Suprapubic skin (tissue), 4 donors: ENCODE measurements at regions not wholly inside any gene's neighbourhood (a gene's known extent, or its start where the extent isn't known, plus 50 kb on each side); places are given as distances from the start of the nearest gene placed in this dataset.
"Not testable (repeated sequence)": the region's sequence is repeated elsewhere in the genome, so short reads cannot be mapped to it uniquely, and the experiment has no call there.

Experiments
- DNase-seq, 2 donors: peaks; one replicate each; pipeline ENCODE4 v3.0.0-alpha.2; 2019; ENCODE audit warnings: low spot score in 2 of 2
- H3K27ac ChIP-seq: fragments of 200-600 bp; sonication (generic); one replicate; pipeline ENCODE4 v1.5.1; 2019
- H3K27me3 ChIP-seq: fragments of 200-600 bp; sonication (generic); one replicate; pipeline ENCODE4 v1.5.1; 2019
- H3K36me3 ChIP-seq: fragments of 200-600 bp; sonication (generic); one replicate; pipeline ENCODE4 v1.5.1; 2019
- H3K4me1 ChIP-seq: fragments of 200-600 bp; sonication (generic); one replicate; pipeline ENCODE4 v1.5.1; 2019
- H3K4me3 ChIP-seq: fragments of 200-600 bp; sonication (generic); one replicate; pipeline ENCODE4 v1.5.1; 2019; ENCODE audit warnings: mild to moderate bottlenecking
- H3K9me3 ChIP-seq: fragments of 200-600 bp; sonication (generic); one replicate; pipeline ENCODE4 v1.5.1; 2019
- EP300 ChIP-seq: sonication (generic); formaldehyde crosslinking; IDR thresholded peaks from one replicate; pipeline ENCODE4 v1.6.1; 2017; ENCODE audit warnings: antibody characterized with exemption
- POLR2A ChIP-seq, 2 donors: fragments of 450-650 bp; IDR thresholded peaks; one replicate each; pipeline ENCODE4 v1.6.1; 2017; ENCODE audit warnings: antibody characterized with exemption in 2 of 2, mild to moderate bottlenecking in 2 of 2, moderate library complexity in 2 of 2
- POLR2AphosphoS5 ChIP-seq, 3 donors: sonication (generic); formaldehyde crosslinking; IDR thresholded peaks; one replicate each; pipeline ENCODE4 v1.6.1; 2017; ENCODE audit warnings: antibody characterized with exemption in 3 of 3
- WGBS: methylation state at CpG from one replicate; pipeline ENCODE4 v1.1.5; 2018; 5-methylcytosine and 5-hydroxymethylcytosine counted together
- TF ChIP-seq, protein P1 (sequence below), 2 donors: fragments of 200-600 bp in 1 of 2; fragments of 450-650 bp in 1 of 2; sonication (generic) in 1 of 2; IDR thresholded peaks; one replicate each; pipeline ENCODE4 v1.5.1; 2016 to 2019; ENCODE audit warnings: antibody characterized with exemption in 2 of 2, mild to moderate bottlenecking in 1 of 2, moderate library complexity in 1 of 2

DNA sequence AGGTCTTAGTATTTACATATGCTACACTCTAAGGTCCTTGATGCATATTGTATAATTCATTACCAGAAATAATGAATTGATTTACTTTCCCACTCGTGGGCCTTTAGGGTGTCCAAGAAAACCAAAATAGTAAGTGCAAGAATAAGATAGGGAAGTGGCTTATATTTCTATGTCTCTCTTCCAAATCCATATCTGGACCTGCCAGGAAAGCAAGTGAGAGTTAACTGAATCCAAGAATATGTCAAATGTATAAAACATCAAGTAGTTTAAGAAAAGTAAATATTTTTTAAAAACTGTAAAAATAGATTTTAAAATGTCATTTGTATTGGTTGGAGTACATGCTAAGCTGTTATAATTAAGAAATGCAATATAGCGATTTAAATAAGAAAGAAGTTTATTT lies 1072.1 kb downstream of the OTOL1 start:
- no peaks in the 10 kb centered on the region for H3K9me3 ChIP-seq
- H3K27ac ChIP-seq, result no peak overlapping the region
- no peak for DNase-seq
- TF ChIP-seq POLR2A (IDR thresholded peaks at IDR 0.05) (no peak), POLR2AphosphoS5 (IDR thresholded peaks at IDR 0.05) (no peak), EP300 (no peak)
- TF ChIP-seq, protein P1, sequence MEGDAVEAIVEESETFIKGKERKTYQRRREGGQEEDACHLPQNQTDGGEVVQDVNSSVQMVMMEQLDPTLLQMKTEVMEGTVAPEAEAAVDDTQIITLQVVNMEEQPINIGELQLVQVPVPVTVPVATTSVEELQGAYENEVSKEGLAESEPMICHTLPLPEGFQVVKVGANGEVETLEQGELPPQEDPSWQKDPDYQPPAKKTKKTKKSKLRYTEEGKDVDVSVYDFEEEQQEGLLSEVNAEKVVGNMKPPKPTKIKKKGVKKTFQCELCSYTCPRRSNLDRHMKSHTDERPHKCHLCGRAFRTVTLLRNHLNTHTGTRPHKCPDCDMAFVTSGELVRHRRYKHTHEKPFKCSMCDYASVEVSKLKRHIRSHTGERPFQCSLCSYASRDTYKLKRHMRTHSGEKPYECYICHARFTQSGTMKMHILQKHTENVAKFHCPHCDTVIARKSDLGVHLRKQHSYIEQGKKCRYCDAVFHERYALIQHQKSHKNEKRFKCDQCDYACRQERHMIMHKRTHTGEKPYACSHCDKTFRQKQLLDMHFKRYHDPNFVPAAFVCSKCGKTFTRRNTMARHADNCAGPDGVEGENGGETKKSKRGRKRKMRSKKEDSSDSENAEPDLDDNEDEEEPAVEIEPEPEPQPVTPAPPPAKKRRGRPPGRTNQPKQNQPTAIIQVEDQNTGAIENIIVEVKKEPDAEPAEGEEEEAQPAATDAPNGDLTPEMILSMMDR (IDR thresholded peaks at IDR 0.05), result no peak
- H3K4me1 ChIP-seq, result no peaks in the 10 kb centered on the region
- no peak overlapping the region for H3K4me3 ChIP-seq
- H3K36me3 ChIP-seq, result no peaks in the 10 kb centered on the region
- H3K27me3 ChIP-seq, result no peaks in the 10 kb centered on the region
- WGBS, result 64% methylated on average over 2 of the region's 2 CpGs

DNA sequence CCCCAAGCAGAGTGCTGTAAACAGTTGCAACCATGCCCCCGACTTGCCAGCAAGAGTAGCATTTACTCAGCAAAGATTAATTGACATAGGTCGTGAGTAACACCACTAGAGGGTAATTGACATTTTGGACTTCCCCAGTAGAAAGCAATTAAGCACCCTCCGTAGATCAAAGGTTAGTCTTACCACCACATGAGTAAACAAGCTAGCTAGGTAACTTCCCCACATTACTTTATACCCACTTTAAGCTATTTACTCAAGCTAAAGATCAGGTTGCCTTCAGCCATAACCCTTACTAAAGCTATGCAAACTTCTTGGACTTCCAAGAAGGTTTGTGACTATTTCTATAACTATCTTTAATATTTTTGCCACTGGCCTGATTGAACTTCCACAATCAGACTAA lies 1072.7 kb downstream of the OTOL1 start:
- Histone ChIP-seq H3K27me3 (no peaks in the 10 kb centered on the region), H3K9me3 (no peaks in the 10 kb centered on the region), H3K27ac (no peak overlapping the region), H3K36me3 (no peaks in the 10 kb centered on the region), H3K4me3 (no peak overlapping the region), H3K4me1 (no peaks in the 10 kb centered on the region)
- 37% methylated on average over 3 of the region's 3 CpGs for WGBS
- TF ChIP-seq, protein P1 (IDR thresholded peaks at IDR 0.05), result no peak
- TF ChIP-seq EP300 (no peak), POLR2A (IDR thresholded peaks at IDR 0.05) (no peak), POLR2AphosphoS5 (IDR thresholded peaks at IDR 0.05) (no peak)
- no peak for DNase-seq

DNA sequence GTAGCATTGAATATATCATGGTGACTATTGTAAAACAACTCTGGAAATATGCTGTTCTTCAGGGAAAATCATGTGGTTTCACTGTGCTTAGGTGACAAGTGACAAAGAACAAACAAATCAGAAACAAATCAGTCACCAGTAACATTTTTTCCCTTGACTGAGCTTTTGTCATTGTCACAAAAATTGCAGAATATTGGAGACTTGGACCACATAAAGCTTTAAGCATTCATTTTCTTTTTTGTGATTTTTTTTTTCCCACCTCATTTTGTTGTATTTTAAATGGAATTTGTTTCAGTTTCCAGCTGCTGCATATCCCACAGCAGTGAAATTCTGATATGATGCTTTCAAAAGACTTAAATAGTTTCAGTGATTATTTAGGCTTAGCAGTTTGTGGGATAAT lies 1088.4 kb downstream of the OTOL1 start:
- no peak for DNase-seq
- H3K27ac ChIP-seq, result no peak overlapping the region
- no peaks in the 10 kb centered on the region for H3K4me1 ChIP-seq
- no peaks in the 10 kb centered on the region for H3K27me3 ChIP-seq
- no peaks in the 10 kb centered on the region for H3K36me3 ChIP-seq
- no peak overlapping the region for H3K4me3 ChIP-seq
- TF ChIP-seq POLR2AphosphoS5 (IDR thresholded peaks at IDR 0.05), result no peak
- TF ChIP-seq, protein P1 (IDR thresholded peaks at IDR 0.05), result no peak
- TF ChIP-seq EP300, result no peak
- TF ChIP-seq POLR2A (IDR thresholded peaks at IDR 0.05), result no peak
- no peaks in the 10 kb centered on the region for H3K9me3 ChIP-seq

DNA sequence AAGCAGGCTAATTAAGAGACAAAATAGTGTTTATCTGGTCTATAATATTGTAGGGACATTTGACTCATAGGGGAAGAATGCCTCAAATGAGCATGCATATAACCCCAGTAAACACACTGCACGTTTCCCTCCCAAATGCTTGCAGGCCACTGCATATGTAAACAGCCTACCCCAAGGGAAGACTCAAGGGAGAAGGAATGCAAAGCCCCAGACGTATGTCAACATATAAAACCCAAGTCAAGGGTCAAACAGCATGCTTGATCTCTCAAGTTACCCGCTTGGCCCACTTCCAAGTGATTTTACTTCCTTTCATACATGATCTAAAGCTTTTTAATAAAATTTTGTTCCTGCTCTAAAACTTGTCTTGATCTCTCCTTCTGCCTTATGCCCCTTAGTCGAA lies 1090.0 kb downstream of the OTOL1 start:
- Histone ChIP-seq H3K9me3 (no peaks in the 10 kb centered on the region), H3K27me3 (no peaks in the 10 kb centered on the region), H3K27ac (no peak overlapping the region), H3K36me3 (no peaks in the 10 kb centered on the region), H3K4me3 (no peak overlapping the region), H3K4me1 (no peaks in the 10 kb centered on the region)
- no peak for TF ChIP-seq EP300
- TF ChIP-seq POLR2A (IDR thresholded peaks at IDR 0.05), result no peak
- TF ChIP-seq, protein P1 (IDR thresholded peaks at IDR 0.05), result no peak
- TF ChIP-seq POLR2AphosphoS5 (IDR thresholded peaks at IDR 0.05), result no peak
- DNase-seq, result no peak
- WGBS, result 63% methylated on average over 4 of the region's 4 CpGs

DNA sequence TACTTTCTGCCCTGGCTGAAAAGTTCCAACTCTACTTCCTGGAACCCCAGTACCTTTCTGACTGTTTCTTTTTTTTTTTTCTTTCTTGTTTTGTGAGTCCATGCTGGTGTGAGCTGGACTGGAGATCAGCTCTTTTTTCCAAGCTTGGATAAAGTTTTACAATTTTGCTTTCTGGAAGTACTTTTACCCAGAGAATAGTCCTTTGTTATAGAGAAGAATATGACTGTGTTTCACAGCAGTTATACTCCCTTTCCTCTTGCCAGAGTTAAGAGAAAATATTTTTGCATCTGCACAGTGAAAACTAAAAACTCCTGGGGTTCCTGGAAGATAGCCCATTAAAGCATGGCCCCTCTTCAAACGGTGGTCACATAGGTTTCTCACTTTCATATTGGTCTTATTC lies 1100.6 kb downstream of the OTOL1 start:
- no peaks in the 10 kb centered on the region for H3K9me3 ChIP-seq
- no peaks in the 10 kb centered on the region for H3K4me1 ChIP-seq
- H3K27ac ChIP-seq, result no peak overlapping the region
- no peak for DNase-seq
- TF ChIP-seq EP300, result no peak
- no peak for TF ChIP-seq POLR2AphosphoS5 (IDR thresholded peaks at IDR 0.05)
- no peak for TF ChIP-seq POLR2A (IDR thresholded peaks at IDR 0.05)
- TF ChIP-seq, protein P1 (IDR thresholded peaks at IDR 0.05), result no peak
- no peaks in the 10 kb centered on the region for H3K36me3 ChIP-seq
- no peak overlapping the region for H3K4me3 ChIP-seq
- 39% methylated on average over 1 of the region's 1 CpG for WGBS
- no peaks in the 10 kb centered on the region for H3K27me3 ChIP-seq

DNA sequence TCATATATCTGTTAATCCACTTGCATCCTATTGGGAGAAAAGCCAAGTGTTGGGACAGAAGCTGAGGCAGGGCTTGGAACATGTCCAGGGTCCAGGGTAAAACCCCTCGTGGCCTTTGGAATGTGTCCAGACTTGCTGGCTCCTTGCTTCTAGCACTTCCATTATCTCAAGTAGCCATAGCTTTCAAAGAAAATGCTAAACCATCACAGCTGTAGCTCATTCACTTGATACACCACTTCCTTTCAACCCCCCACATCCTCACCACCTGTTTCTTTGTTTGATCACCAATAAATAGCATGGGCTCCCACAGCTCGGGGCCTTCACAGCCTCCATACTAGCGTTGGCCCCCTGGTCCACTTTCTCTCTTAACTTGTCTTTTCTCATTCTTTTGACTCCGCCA lies 1101.9 kb downstream of the OTOL1 start:
- H3K4me1 ChIP-seq, H3K9me3 ChIP-seq, H3K4me3 ChIP-seq, H3K36me3 ChIP-seq, DNase-seq, H3K27ac ChIP-seq, H3K27me3 ChIP-seq: not testable (repeated sequence)
- WGBS, result 42% methylated on average over 4 of the region's 4 CpGs

DNA sequence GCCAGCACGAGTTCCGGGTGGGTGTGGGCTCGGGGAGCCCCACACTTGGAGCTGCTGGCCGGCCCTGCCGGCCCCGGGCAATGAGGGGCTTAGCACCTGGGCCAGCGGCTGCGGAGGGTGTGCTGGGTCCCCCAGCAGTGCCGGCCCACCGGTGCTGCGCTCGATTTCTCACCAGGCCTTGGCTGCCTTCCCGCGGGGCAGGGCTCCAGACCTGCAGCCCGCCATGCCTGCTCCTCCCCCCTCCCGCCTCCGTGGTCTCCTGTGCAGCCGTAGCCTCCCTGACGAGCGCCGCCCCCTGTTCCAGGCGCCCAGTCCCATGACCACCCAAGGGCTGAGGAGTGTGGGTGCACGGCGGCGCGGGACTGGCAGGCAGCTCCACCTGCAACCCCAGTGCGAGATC lies 1103.1 kb downstream of the OTOL1 start:
- not testable (repeated sequence) for H3K27ac ChIP-seq, H3K4me3 ChIP-seq, H3K9me3 ChIP-seq, H3K4me1 ChIP-seq, DNase-seq, H3K36me3 ChIP-seq, H3K27me3 ChIP-seq
- 96% methylated on average over 9 of the region's 27 CpGs for WGBS
